IPS-NIHi7 (cell line): ENCODE measurements at regions not wholly inside any gene's neighbourhood (a gene's known extent, or its start where the extent isn't known, plus 50 kb on each side); places are given as distances from the start of the nearest gene placed in this dataset.
"Not testable (repeated sequence)": the region's sequence is repeated elsewhere in the genome, so short reads cannot be mapped to it uniquely, and the experiment has no call there.

Experiments
- DNase-seq: peaks from one replicate; pipeline ENCODE4 v3.0.0; 2012; ENCODE audit warnings: mixed read lengths; ENCODE audit errors: extremely low spot score

DNA sequence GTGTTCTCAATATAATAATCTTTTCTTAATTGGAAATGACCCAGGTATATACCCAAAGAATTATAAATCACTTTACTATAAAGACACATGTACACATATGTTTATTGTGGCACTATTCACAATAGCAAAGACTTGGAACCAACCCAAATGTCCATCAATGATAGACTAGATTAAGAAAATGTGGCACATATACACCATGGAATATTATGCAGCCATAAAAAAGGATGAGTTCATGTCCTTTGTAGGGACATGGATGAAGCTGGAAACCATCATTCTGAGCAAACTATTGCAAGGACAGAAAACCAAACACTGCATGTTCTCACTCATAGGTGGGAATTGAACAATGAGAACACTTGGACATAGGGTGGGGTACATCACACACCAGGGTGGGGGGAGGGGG is 56.8 kb downstream of the SCGB2B2 start:
- not testable (repeated sequence) for DNase-seq

DNA sequence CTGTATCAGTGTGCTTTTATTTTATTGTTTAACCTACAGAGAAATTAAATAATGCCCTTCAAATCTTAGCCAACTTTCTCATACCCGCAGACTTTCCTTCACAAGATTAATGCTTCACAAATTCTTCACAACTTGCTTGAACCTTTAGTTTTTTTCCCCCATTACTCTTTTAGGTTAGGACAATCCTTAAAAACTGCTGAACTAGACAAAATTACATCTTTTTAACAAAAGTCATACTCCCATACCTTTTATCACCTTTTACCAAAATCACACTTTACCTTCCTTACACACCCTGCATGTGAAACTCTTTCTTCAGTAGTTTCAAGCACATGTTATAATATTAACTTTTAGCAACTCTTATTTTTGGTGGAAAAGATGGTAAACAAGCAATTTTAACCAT is 58.5 kb downstream of the SCGB2B2 start:
- DNase-seq: no peak

DNA sequence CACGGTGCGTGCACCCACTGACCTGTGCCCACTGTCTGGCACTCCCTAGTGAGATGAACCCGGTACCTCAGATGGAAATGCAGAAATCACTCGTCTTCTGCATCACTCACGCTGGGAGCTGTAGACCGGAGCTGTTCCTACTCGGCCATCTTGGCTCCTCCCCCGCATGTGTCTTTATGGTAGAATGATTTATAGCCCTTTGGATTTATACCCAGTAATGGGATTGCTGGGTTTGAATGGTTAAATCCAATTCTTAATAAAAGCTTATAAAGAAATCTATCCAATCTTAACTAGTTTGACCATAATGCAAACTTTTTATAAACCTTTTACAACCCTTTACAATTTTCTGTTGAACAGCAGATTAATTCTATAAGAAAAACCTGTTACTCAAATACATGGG is 59.0 kb downstream of the SCGB2B2 start:
- DNase-seq: not testable (repeated sequence)

DNA sequence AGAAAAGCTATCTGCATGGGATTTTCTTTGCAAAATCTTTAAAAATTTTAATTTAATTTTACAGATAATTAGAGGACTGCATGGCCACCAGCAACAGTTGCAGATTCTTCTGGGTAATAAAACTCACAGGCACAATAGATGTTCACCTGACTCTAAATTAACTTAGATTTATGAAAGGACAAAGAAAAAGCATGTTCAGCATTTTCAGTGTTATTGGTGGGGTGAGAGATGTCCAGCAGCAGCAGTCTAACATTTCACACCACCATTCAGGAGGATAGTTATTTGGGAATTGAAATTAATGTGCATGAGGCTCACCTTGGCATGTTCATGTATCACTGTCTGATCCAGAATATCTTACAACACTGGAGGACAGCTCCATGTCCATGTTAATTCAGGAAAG is 74.0 kb downstream of the SCGB2B2 start:
- DNase-seq: no peak

DNA sequence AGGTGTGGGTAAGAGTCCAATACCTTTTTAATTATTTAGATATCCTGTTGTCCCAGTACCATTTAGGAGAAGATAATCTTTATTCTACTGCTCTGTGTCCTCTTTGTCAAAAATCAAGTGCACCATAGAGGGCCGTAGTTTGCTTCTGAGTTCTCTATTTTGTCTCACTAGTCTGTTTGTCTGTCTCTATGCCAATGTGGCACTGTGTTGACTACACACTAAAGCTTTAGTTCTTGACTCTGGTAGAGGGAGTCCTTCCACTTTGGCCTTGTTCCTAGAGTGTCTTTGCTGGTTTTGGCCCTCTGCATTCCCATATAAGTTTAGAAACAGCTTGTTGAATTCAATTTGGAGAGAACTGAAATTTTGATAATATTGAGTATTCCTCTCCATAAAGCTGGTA is 75.9 kb downstream of the SCGB2B2 start:
- no peak for DNase-seq

DNA sequence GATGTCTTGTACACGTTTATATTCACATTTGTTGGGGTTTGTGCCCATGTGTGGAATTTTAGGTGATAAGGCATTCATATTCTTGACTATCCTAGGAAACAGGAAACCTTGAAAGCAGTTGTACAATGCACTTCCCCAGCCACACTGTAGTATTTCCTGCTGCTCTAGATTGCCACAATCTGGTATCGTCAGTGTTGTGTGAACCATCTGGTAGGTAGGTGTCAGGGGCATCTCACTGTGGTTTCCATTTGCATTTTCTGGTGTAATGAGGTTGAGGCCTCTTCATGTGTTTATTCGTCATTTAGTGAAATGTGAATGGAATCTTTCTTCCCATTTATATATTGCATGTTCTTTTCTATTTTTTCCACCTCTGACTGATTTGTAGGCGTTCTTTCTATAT is 76.6 kb downstream of the SCGB2B2 start:
- no peak for DNase-seq

DNA sequence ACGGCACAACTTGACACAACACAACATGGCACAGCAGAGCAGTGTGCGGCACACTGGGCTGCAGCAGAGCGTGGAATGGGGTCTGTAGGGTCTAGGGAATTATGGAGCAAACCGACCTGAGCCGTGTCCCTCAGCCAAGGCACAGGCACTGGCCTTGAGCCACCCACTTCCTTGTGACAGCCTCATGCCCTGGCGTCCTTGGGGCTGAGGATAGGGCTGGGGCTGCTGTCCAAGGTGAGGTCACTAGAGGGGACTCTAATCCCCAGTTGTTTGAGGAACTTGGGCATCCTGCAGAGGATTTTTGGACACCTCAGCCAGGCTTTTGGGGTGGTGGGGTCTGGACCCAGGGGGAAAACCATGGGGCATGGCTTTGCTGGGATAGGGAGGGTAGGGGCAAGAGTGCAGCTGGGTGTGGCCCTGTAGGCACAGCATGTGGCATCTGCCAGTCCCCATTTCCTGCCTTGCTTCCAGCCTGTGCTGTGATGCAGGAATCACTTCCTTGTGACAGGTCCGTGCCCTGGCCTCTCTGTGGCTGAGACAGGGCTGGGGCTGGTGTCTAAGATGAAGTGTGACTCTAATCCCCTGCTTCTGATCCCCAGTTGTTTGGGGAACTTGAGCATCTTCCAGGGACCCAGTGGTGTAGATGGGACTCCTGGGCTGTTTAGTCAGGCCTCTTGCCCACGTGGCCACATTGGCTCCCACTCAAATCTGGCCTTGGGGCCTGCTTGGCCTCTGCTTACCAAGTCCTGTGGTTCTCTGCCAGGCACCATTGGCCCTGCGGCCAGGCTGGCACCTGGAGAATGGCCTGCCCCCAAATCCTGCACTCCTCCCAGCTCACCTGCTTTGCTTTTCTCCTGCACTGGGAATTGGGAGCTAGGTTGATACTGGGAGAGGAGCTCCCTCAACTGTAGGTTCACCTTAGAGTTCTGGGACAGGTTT is 78.5 kb downstream of the SCGB2B2 start:
- no peak for DNase-seq

DNA sequence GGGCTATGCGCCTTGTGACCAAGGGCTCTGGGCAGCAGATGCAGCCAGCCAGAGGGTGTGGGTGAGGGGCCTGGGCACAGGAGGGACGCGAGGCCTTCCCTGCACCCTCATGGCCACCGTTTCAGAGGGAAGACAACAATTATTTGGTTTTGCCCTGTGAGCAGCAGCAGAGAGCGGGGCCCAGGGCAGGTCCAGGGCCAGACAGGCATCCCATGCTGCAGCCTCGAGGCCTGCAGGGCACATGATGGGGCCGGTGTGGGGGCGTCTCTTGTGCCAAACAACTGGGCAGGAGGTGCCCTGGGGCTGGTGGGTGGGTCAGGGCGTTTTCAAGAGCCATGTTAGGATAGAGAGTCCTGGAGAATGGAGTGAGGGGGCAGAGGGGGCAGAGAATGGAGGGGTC is 79.4 kb downstream of the SCGB2B2 start:
- DNase-seq: no peak

DNA sequence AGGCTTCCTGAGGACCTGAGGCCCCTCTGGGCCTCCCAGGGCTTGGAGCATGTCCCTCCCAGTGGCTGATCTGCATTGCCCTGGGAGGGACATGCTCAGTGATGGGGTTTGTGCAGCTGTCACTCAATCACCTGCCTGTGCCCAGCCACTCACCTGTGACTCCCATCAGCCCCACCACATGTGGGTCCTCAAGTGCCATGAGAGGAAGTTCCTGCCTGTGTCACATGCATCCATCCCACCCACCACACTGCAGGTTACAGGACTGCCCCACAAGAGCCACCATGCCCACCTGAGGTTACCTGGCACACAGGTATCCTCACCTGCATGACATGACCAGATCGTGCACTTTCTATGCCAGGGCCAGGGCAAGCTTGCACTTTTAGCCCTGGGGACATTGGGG is 80.0 kb downstream of the SCGB2B2 start:
- no peak for DNase-seq

DNA sequence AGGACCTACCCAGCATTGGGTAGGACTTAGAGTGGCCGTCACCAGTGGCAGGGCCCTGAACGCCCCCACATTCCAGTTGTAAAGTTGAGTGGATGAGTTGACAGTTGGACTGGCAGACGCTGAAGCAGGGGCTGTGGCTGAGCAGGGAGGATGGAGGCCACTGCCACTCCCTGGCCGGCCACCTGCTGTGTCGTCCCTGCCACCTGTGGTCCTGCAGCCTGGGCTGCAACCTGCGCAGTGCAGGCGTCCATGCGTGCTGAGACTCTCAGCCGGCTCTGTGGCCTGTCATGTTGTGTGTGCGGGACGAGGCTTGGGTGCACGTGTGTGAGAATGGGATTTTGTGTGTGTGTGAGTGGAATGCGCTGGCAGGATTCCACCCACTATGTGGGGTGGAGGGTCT is 80.8 kb downstream of the SCGB2B2 start:
- DNase-seq: no peak

DNA sequence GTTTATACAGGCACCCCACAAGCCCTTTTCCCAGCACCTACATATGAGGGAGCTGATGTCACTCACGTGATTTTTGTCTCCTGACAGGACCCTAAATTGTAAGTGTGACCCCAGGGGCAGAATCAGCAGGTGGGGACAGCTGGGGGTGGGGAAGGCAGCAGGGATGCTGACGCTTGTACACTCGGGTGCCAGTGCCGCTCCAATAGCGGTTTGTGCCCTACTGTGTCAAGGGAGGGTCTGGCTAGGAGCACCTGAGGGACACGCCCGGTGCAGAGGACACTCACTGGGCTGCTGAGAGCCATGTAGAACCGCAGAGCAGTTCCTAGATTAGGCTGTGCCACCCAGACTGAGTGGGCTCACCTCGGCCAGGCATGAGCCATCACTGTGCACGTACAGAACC is 81.3 kb downstream of the SCGB2B2 start:
- DNase-seq: no peak

DNA sequence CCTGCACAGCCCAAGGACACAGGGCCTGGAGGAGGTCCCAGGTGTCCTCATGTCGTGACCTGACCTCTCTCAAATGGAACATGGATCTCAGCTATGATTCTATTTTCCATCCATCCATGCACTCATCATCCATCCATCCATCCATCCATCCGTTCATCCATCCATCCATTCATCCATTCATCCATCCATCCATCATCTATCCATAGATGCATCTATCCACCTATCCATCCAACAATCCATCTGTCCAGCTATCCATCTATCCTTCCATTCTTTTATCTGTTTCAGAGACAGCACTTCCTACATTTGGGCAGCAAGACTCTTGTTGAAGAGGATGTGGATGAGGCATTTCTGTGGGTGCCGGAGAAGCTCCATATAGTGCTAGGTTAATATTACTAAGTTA is 86.7 kb downstream of the SCGB2B2 start:
- no peak for DNase-seq

DNA sequence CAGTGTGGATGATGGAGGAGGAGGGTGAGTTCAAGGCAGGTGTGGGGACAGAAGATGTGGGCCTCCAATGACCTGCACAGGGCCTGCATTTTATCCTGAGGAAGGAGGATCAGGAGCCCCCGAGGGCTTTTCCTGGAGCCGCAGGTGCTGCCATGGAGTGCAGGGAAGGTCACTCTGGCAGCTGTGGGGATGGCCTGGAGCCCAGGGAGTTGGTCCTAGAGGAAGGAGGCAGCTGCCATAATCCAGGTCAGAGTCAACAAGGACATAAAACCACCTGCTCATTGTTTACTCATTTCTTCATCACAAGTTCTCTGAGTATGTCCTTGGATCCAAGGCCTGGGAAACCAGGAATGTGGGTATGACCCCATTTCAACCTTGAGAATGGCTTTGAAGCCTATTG is 87.2 kb downstream of the SCGB2B2 start:
- DNase-seq: no peak

DNA sequence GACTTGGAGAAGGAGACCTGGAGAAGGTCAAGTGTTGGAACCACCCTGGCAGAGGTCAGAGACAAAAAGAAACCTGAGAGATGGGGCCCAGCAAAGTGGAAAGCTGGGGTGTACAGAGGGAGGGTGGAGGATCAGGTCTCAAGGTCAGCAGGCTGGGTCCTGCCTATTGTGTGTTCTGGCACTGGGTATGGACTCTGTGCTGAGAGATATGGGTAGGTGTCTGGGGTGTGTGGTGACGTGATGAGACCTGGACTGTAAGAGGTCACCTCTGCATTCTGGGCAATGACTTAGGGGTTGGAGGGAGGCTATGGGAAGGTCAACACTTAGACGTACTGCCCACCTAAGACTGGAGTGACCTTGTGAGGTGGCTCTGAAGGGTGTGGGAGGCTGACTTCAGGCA is 88.1 kb downstream of the SCGB2B2 start:
- DNase-seq: no peak

DNA sequence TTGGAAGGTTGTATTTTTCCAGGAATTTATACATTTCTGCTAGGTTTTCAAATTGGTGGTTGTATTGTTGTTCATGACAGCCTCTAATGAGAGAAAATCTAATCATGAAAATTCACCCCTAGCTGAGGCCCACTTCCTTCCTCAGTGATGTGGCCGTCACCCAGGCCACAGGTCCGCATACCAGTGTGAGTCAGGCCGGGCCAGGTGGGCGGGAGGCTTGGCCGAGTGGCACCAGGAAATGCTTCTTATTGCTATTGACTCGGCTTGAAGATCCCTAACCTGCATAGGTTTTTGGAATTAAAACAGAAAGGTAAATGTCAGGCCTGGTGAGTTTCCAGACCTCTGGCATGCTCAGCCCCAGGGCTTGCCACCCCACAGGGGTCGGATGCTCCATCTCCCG is 88.7 kb downstream of the SCGB2B2 start:
- DNase-seq: no peak

DNA sequence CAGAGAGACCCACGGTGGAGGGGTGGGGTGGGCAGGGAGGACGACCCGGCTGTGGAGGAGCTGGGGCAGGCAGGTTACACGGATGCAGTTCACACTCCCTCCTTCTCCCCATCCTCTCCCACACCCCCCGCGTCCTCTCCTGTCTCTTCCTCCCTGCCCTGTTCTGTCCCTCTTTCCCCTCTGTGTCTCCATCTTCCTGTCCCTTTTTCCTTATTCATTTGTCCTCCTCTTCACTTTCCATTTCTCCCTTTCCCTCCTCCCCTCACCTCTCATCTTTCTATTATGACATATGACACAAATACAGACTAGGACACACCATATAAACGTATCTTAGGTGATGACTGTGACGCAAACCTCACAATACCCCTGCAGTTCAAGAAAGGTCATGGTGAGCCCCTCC is 96.6 kb downstream of the SCGB2B2 start:
- no peak for DNase-seq

DNA sequence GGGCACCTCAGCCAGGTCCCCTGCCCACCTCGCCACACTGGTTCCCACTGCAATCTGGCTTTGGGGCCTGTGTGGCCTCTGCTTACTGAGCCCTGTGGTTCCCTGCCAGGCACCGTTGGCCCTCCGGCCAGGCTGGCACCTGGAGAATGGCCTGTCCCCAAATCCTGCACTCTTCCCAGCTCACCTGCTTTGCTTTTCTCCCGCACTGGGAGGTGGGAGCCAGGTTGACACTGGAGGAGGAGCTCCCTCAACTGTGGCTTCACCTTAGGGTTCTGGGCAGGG is 97.0 kb downstream of the SCGB2B2 start:
- no peak for DNase-seq

DNA sequence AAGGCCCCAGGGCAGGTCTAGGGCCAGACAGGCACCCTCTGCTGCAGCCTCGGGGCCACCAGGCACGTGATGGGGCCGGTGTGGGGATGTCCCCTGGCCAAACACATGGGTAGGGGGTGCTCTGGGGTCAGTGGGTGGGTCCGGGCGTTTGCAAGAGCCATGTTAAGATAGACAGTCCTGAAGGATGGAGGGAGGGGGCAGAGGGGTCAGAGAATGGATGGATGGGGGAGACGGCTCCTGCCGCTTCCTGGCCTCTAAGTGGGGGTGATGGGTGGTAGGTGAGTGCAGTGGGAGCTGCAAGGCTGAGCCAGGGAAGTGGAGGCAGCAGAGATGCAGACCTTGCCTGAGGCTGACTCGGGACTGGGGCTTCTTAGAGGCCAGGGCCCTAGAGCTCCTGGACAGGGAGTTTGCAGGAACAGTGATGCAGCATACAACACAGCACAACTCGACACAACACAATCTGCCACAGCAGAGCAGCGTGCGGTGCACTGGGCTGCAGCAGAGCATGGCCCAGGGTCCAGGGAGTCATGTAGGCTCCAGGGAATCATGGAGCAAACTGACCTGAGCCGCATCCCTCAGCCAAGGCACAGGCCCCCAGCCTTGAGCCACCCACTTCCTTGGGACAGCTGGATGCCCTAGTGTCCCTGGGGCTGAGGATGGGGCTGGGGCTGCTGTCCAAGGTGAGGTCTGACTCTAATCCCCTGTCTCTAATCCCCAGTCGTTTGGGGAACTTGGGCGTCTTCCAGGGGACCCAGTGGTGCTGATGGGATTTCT is 97.5 kb downstream of the SCGB2B2 start:
- no peak for DNase-seq

DNA sequence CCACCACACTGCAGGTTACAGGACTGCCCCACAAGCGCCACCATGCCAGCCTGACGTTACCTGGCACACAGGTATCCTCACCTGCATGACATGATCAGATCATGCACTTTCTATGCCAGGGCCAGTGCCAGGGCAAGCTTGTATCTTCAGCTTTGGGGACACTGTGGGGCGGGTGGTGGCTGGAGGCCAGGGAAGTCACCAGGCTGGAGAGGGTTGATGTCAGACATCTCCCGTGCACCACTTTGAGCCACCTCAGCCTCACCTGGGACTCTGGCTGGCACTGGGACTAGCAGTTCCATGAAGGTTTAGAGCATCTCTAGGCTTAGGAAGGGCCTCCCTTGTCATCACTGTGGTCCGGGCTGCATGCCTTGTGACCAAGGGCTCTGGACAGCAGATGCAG is 97.2 kb downstream of the WTIP start:
- DNase-seq: no peak

DNA sequence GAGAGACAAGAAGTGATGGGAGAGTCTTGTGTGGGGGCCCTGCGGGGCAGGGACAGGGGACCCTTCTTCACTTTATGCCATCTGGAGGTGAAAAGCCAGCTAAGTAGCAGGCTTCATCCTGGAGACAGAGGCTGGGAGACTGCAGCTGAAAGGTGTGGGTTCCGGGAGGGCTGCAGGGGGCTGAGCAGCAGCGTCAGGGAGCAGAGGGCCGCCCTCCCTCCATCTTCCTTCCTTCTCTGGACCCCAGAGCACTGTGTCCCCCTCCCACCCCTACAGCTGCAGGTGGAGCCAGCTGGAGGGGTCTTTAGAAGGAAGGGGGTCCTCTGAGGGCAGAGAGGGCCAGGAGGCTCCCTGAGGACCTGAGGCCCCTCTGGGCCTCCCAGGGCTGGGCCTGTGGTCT is 96.6 kb downstream of the WTIP start:
- no peak for DNase-seq

DNA sequence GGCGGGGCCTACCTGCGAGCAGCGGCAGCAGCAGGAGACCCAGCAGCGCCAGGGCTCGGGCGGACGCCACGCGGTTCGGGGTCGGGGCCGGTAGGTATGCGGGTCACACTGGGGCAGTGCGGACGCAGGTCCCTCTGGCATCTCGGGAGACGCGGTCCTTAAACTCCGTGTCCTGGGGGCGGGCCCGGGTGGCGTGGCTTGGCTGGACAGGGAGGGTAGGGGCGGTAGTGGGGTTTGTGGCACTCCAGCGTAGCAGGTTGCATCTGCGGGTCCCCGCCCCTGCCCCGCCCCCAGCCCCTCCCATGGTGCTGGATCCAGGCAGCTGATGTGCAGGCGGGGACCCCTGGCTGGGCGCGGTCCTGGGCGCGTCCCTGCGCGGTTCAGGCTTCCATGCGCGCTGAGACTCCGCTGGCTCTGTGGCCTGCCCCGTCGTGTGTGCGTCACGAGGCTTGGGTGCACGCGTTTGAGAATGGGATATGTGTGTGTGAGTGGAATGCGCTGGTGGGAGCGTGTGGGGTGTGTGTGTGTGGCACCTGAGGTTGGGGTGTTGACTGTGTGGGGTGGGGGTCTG is 96.1 kb downstream of the WTIP start:
- DNase-seq: peak; percentile 61

DNA sequence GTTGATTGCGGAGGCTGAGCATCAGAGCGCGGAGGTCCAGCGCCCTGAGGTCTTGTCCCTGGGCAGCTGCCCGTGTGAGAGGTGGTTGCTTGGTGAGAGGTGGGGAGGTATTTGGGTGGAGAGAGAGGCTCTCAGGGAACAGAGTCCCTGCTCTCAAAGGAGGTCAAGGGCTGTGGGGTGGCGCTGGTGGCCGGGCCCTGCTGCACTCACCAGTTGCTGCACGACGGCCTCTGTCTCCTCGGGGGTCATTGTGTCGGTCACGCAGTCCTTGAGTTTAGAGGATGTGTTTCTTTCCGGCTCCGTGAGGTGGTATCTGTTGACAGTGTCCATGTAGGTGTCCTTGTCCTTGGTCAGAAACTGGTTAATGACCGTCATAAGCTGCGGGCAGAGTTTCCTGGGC is 95.5 kb downstream of the WTIP start:
- no peak for DNase-seq

DNA sequence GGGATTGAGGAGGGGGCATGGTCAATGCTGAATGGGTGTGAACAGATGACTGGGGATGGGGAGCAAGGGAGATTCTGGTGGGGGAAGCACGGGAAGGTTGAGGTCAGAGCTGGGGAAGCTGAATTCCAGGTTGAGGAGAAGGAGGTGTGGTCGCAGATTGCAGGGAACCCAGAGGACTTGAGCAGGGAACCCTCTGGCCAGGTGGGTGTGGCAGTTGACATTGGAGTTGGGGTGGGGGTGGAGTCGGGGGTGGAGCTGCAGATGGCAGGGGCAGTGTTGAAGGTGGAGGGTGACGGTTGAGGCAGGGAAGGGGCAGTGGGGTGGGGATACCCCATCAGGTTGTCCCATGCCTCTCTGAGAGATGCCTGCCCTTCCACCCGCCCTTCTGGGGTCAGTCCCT is 94.7 kb downstream of the WTIP start:
- no peak for DNase-seq
